ENCODE measurements at regions not wholly inside any gene's neighbourhood (a gene's known extent, or its start where the extent isn't known, plus 50 kb on each side); places are given as distances from the start of the nearest gene placed in this dataset.
"Not testable (repeated sequence)": the region's sequence is repeated elsewhere in the genome, so short reads cannot be mapped to it uniquely, and the experiment has no call there.

GRCh38 chr20:52302051-52302450 is 110.5 kb upstream of the ZFP64 start:
- H3K36me3 ChIP-seq (ENCODE audit: control insufficient read depth in 2 of 2, insufficient read depth in 2 of 2, low read length in 1 of 2); POLR2A ChIA-PET; H3K79me2 ChIP-seq (ENCODE audit: control insufficient read depth, insufficient read depth, low read length); H3K4me1 ChIP-seq (ENCODE audit: control insufficient read depth, insufficient read depth, low read length); in situ Hi-C loops (cut with MboI); H3K27me3 ChIP-seq (replicated peaks in 1 of 2; ENCODE audit: control insufficient read depth in 2 of 2, insufficient read depth in 2 of 2, low read length in 1 of 2); H3K4me2 ChIP-seq (ENCODE audit: control insufficient read depth, insufficient read depth); DNase-seq (ENCODE audit: low read depth, low spot score); CTCF ChIA-PET; H3K27ac ChIP-seq (ENCODE audit: control insufficient read depth, insufficient read depth); H3K9me3 ChIP-seq (replicated peaks; ENCODE audit: control insufficient read depth, insufficient read depth, low read length); BruUV-seq (replicated peaks); H2AFZ ChIP-seq (ENCODE audit: control insufficient read depth, low read depth, low read length); H3K4me3 ChIP-seq; intact Hi-C loops (cut with micrococcal nuclease; ENCODE audit: unreplicated experiment); ATAC-seq; H4K20me1 ChIP-seq (ENCODE audit: control insufficient read depth, insufficient read depth); RAD21 ChIA-PET (ENCODE audit: unreplicated experiment); FAIRE-seq; H3K9ac ChIP-seq (ENCODE audit: control insufficient read depth, insufficient read depth, low read length): not testable (repeated sequence)
- 77% methylated on average over 6 of the region's 6 CpGs for WGBS (ENCODE audit: insufficient coverage, insufficient replicate concordance, low lambda C conversion rate, missing lambda C conversion rate)
- SMC1A ChIA-PET (ENCODE audit: uncharacterized antibody, unreplicated experiment), result interaction anchor here (1.2 kb wide), 1 partner anchor 10 kb away, joined by 4 read pairs; no protein-coding TSS in a partner anchor

- TF ChIP-seq NFYA (IDR thresholded peaks at IDR 0.05; ENCODE audit: borderline replicate concordance, low read depth, low read length) (no peak), RELA (IDR thresholded peaks at IDR 0.05; ENCODE audit: borderline replicate concordance, partially characterized antibody) (no peak), ZNF384 (IDR thresholded peaks at IDR 0.05; ENCODE audit: borderline replicate concordance, low read depth, low read length) (no peak), NRF1 (conservative IDR thresholded peaks at IDR 0.05; ENCODE audit: low read depth, low read length) (no peak), POLR2AphosphoS2 (IDR thresholded peaks at IDR 0.05; ENCODE audit: low read depth, low read length) (no peak), KAT2A (conservative IDR thresholded peaks at IDR 0.05; ENCODE audit: control insufficient read depth, low read depth, low read length) (no peak), CREB1 (IDR thresholded peaks at IDR 0.05; ENCODE audit: low read depth) (no peak), GATAD2B (conservative IDR thresholded peaks at IDR 0.05; ENCODE audit: low read depth) (no peak), ZBTB33 (IDR thresholded peaks at IDR 0.05) (no peak), USF2 (IDR thresholded peaks at IDR 0.05; ENCODE audit: borderline replicate concordance, low read depth, low read length) (no peak), RFX5 (IDR thresholded peaks at IDR 0.05; ENCODE audit: low read depth, low read length) (no peak), SMC3 (IDR thresholded peaks at IDR 0.05; ENCODE audit: borderline replicate concordance, low read length) (no peak), HCFC1 (IDR thresholded peaks at IDR 0.05; ENCODE audit: low read length) (no peak), PML (IDR thresholded peaks at IDR 0.05; ENCODE audit: low read length) (no peak)
- 12% methylated on average over 7 of the region's 7 CpGs for WGBS (ENCODE audit: insufficient coverage, insufficient replicate concordance, low lambda C conversion rate, missing lambda C conversion rate)
- H3K27ac ChIP-seq (ENCODE audit: control insufficient read depth, insufficient read depth), result no peak overlapping the region
- H4K20me1 ChIP-seq (ENCODE audit: control insufficient read depth, insufficient read depth), result no peaks in the 10 kb centered on the region
- intact Hi-C loops (cut with micrococcal nuclease; ENCODE audit: unreplicated experiment) (no loop called here), in situ Hi-C loops (cut with MboI) (no loop called here)
- POLR2A ChIA-PET, result no interaction called here
- H3K4me1 ChIP-seq (ENCODE audit: control insufficient read depth, insufficient read depth, low read length), result no peaks in the 10 kb centered on the region
- no peak overlapping the region for H3K4me3 ChIP-seq
- H3K9ac ChIP-seq (ENCODE audit: control insufficient read depth, insufficient read depth, low read length), result no peak overlapping the region
- peaks cover 0 to 1% of the 10 kb centered on the region in 2 experiments; a peak in 1 of 4 replicates for H3K27me3 ChIP-seq (replicated peaks in 1 of 2; ENCODE audit: control insufficient read depth in 2 of 2, insufficient read depth in 2 of 2, low read length in 1 of 2)
- DNase-seq (ENCODE audit: low read depth, low spot score) (no peak), FAIRE-seq (no peak), ATAC-seq (no peak)
- H3K4me2 ChIP-seq (ENCODE audit: control insufficient read depth, insufficient read depth), result no peak overlapping the region
- CTCF ChIA-PET, result interaction anchor here (2.9 kb wide), 1 partner anchor 16 kb away, joined by 11 read pairs; no protein-coding TSS in a partner anchor
- H3K36me3 ChIP-seq (ENCODE audit: control insufficient read depth in 2 of 2, insufficient read depth in 2 of 2, low read length in 1 of 2), result no peaks in the 10 kb centered on the region
- SMC1A ChIA-PET (ENCODE audit: uncharacterized antibody, unreplicated experiment), result no interaction called here
- H2AFZ ChIP-seq (ENCODE audit: control insufficient read depth, low read depth, low read length), result no peak overlapping the region
- no peaks in the 10 kb centered on the region for H3K79me2 ChIP-seq (ENCODE audit: control insufficient read depth, insufficient read depth, low read length)
- no peaks in the 10 kb centered on the region for H3K9me3 ChIP-seq (replicated peaks; ENCODE audit: control insufficient read depth, insufficient read depth, low read length)
- RAD21 ChIA-PET (ENCODE audit: unreplicated experiment), result no interaction called here
- BruUV-seq (replicated peaks), result no TSS peak
Observed at GRCh38 chr20:52295556-52295955, 104.0 kb upstream of the ZFP64 start.

Data from GM12878 (cell line).